ENCODE measurements at regions not wholly inside any gene's neighbourhood (a gene's known extent, or its start where the extent isn't known, plus 50 kb on each side); places are given as distances from the start of the nearest gene placed in this dataset.

GRCh38 chr4:186422296-186422695 lies 133.1 kb downstream of the MTNR1A start:
- no peak for TF ChIP-seq TAF1 (IDR thresholded peaks at IDR 0.05; ENCODE audit: low read depth, low read length)
- TF ChIP-seq POLR2A (IDR thresholded peaks at IDR 0.05; ENCODE audit: low read depth, low read length), result no peak
- TF ChIP-seq POLR2AphosphoS5 (IDR thresholded peaks at IDR 0.05; ENCODE audit: low read depth, low read length), result no peak
